ENCODE measurements at regions not wholly inside any gene's neighbourhood (a gene's known extent, or its start where the extent isn't known, plus 50 kb on each side); places are given as distances from the start of the nearest gene placed in this dataset.

DNA sequence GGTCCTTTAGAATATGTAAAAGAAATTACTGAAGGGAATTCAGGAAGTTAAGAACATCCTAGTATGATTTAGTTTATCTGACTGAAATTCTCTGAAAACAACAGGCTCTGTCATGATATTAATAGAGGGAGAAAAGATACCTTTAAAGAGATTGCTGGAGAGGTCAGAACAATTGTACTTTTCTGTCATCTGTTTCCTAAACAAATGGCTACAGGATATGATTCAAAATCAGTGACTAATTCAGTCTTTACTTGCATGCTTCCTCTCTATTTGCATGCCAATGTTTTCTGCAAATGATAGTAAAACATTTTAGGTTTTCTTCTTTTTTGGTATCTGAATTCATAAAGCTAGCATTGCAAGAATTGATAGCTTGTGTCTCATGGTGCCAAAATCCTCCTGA is 616.7 kb upstream of the PCDH7 start:
- DNase-seq (ENCODE audit: low spot score): no peak
- POLR2A ChIA-PET: no interaction called here
- H3K4me1 ChIP-seq (ENCODE audit: insufficient read depth, low read length, poor library complexity, severe bottlenecking): no peaks in the 10 kb centered on the region
- H2AFZ ChIP-seq (ENCODE audit: low read length): no peak overlapping the region
- intact Hi-C loops (cut with micrococcal nuclease; ENCODE audit: unreplicated experiment): no loop called here
- H3K9me2 ChIP-seq (ENCODE audit: insufficient read depth, low read length): no peaks in the 10 kb centered on the region; the same call in 1 of the 2 replicates
- no peaks in the 10 kb centered on the region for H3K9me3 ChIP-seq (ENCODE audit: low read length)
- TF ChIP-seq, protein P1, sequence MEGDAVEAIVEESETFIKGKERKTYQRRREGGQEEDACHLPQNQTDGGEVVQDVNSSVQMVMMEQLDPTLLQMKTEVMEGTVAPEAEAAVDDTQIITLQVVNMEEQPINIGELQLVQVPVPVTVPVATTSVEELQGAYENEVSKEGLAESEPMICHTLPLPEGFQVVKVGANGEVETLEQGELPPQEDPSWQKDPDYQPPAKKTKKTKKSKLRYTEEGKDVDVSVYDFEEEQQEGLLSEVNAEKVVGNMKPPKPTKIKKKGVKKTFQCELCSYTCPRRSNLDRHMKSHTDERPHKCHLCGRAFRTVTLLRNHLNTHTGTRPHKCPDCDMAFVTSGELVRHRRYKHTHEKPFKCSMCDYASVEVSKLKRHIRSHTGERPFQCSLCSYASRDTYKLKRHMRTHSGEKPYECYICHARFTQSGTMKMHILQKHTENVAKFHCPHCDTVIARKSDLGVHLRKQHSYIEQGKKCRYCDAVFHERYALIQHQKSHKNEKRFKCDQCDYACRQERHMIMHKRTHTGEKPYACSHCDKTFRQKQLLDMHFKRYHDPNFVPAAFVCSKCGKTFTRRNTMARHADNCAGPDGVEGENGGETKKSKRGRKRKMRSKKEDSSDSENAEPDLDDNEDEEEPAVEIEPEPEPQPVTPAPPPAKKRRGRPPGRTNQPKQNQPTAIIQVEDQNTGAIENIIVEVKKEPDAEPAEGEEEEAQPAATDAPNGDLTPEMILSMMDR (conservative IDR thresholded peaks at IDR 0.05; ENCODE audit: low read length): no peak
- no peak for TF ChIP-seq EZH2phosphoT487 (IDR thresholded peaks at IDR 0.05; ENCODE audit: borderline replicate concordance, low read depth, low read length)
- CTCF ChIA-PET (ENCODE audit: unreplicated experiment): no interaction called here
- no peak overlapping the region for H3K4me2 ChIP-seq (ENCODE audit: low read length)
- H3K79me2 ChIP-seq (ENCODE audit: insufficient read depth, low read depth, low read length): no peaks in the 10 kb centered on the region
- H4K20me1 ChIP-seq (ENCODE audit: insufficient read depth, low read length): no peaks in the 10 kb centered on the region
- BruUV-seq (replicated peaks): no TSS peak
- no peak overlapping the region for H3K27ac ChIP-seq (ENCODE audit: low read depth, low read length, poor library complexity, severe bottlenecking)
- H3K36me3 ChIP-seq (ENCODE audit: insufficient read depth, low read length): no peaks in the 10 kb centered on the region
- no peak overlapping the region for H3K4me3 ChIP-seq (ENCODE audit: low read depth, low read length, poor library complexity, severe bottlenecking)

DNA sequence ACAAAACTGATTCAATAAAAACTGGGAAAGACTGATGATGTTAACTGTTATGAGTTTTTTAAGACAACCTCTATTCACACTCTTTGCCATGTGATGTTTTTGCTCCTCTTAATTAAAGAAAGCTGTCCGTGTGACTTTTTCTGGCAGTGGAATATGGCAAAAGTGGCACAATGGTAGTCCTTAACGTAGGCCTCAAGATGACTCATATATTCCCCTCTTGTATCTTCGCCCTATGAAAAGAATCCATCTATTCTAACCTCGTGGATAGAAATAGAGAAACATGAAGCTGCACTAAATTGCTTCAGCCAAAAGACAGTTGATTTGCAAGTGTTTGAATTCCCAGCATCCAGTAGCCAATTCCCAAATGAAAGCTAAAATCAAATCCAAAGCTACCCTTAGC is 603.8 kb upstream of the PCDH7 start:
- ChIA-PET POLR2A (no interaction called here), CTCF (ENCODE audit: unreplicated experiment) (no interaction called here)
- Histone ChIP-seq H3K79me2 (ENCODE audit: insufficient read depth, low read depth, low read length) (no peaks in the 10 kb centered on the region), H3K9me2 (ENCODE audit: insufficient read depth, low read length) (no peaks in the 10 kb centered on the region), H3K36me3 (ENCODE audit: insufficient read depth, low read length) (no peaks in the 10 kb centered on the region), H3K4me3 (ENCODE audit: low read depth, low read length, poor library complexity, severe bottlenecking) (no peak overlapping the region), H3K27ac (ENCODE audit: low read depth, low read length, poor library complexity, severe bottlenecking) (no peak overlapping the region), H3K4me1 (ENCODE audit: insufficient read depth, low read length, poor library complexity, severe bottlenecking) (no peaks in the 10 kb centered on the region), H3K4me2 (ENCODE audit: low read length) (no peak overlapping the region), H3K9me3 (ENCODE audit: low read length) (no peaks in the 10 kb centered on the region), H4K20me1 (ENCODE audit: insufficient read depth, low read length) (no peaks in the 10 kb centered on the region), H2AFZ (ENCODE audit: low read length) (no peak overlapping the region)
- no peak for DNase-seq (ENCODE audit: low spot score)
- BruUV-seq (replicated peaks): no TSS peak
- intact Hi-C loops (cut with micrococcal nuclease; ENCODE audit: unreplicated experiment): no loop called here
- TF ChIP-seq, protein P1 (conservative IDR thresholded peaks at IDR 0.05; ENCODE audit: low read length): no peak
- no peak for TF ChIP-seq EZH2phosphoT487 (IDR thresholded peaks at IDR 0.05; ENCODE audit: borderline replicate concordance, low read depth, low read length)

DNA sequence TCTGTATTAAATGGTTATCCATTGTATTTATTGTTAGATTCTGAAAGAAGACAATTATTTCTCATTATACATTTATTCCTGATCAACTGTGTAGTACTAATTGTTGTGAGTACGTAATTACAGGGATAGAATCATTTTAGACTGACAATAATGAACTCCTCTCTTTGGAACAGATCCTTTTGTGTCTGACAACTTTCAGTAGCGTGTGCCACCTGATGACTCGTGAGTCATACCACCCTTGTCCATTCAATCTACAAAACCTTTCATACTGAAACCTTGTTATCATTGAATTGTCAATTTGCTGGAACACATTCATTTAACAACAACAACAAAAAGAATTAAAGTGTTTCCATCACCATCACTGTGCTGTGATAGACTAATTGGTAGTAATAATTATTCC is 602.7 kb upstream of the PCDH7 start:
- no peak overlapping the region for H2AFZ ChIP-seq (ENCODE audit: low read length)
- no peaks in the 10 kb centered on the region for H3K79me2 ChIP-seq (ENCODE audit: insufficient read depth, low read depth, low read length)
- POLR2A ChIA-PET: no interaction called here
- no peaks in the 10 kb centered on the region for H3K9me3 ChIP-seq (ENCODE audit: low read length)
- DNase-seq (ENCODE audit: low spot score): no peak
- BruUV-seq (replicated peaks): no TSS peak
- H3K4me1 ChIP-seq (ENCODE audit: insufficient read depth, low read length, poor library complexity, severe bottlenecking): no peaks in the 10 kb centered on the region
- H3K36me3 ChIP-seq (ENCODE audit: insufficient read depth, low read length): no peaks in the 10 kb centered on the region
- intact Hi-C loops (cut with micrococcal nuclease; ENCODE audit: unreplicated experiment): no loop called here
- TF ChIP-seq, protein P1 (conservative IDR thresholded peaks at IDR 0.05; ENCODE audit: low read length): no peak
- TF ChIP-seq EZH2phosphoT487 (IDR thresholded peaks at IDR 0.05; ENCODE audit: borderline replicate concordance, low read depth, low read length): no peak
- no peaks in the 10 kb centered on the region for H4K20me1 ChIP-seq (ENCODE audit: insufficient read depth, low read length)
- no peak overlapping the region for H3K4me2 ChIP-seq (ENCODE audit: low read length)
- no peak overlapping the region for H3K27ac ChIP-seq (ENCODE audit: low read depth, low read length, poor library complexity, severe bottlenecking)
- no peak overlapping the region for H3K4me3 ChIP-seq (ENCODE audit: low read depth, low read length, poor library complexity, severe bottlenecking)
- CTCF ChIA-PET (ENCODE audit: unreplicated experiment): no interaction called here
- H3K9me2 ChIP-seq (ENCODE audit: insufficient read depth, low read length): no peaks in the 10 kb centered on the region
